Cardiac septum (tissue), 1 donor: ENCODE measurements at regions not wholly inside any gene's neighbourhood (a gene's known extent, or its start where the extent isn't known, plus 50 kb on each side); places are given as distances from the start of the nearest gene placed in this dataset.
"Not testable (repeated sequence)": the region's sequence is repeated elsewhere in the genome, so short reads cannot be mapped to it uniquely, and the experiment has no call there.

Source experiments
- DNase-seq: peaks from one replicate; pipeline ENCODE4 v3.0.0-alpha.2; 2020; ENCODE audit warnings: low spot score
- intact Hi-C: fragments of 100-400 bp; cut with DNase I; formaldehyde crosslinking; loops from one replicate; pipeline ENCODE4 v1.14.0; 2022
- donor health status: DM: no; HTN: no; CAD: no.

DNA sequence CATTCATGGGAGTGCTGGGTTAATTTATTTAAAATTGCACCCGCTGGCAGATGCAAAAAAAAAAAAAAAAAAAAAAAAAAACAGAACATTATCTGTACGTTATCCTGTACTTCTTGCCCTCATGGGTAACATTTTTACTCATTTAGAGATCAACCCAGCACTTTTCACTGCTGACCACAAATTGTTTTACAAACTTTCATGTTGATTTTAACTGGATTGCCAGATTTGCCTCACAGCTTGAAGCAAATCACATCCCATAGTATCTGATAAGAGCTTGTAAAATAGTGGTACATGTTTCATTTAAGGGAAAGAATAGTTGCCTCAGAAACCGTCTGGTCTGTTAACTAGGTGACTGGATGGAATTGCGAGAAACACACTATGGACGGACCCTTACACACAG is 640.8 kb downstream of the TRIML1 start:
- DNase-seq = no peak
- intact Hi-C loops = no loop called here

DNA sequence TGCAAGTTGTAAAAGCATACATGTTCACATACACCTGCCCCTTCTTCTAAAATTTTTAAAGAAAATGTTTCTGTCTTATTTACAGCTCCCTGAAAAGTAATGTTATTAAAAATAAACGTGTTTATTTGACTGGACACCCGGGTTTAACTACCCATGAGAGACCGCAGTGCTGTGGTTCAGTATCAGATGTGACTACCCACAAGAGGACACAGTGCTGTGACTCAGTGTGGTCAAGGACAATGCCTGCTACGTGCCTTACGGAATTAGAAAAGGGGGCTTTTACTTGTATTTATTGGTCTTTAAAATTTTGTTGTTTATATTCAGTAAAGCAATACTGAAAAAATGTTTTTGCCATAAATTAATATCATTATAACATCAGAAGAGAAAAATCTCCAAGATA is 641.4 kb downstream of the TRIML1 start:
- no peak for DNase-seq
- intact Hi-C loops = no loop called here

DNA sequence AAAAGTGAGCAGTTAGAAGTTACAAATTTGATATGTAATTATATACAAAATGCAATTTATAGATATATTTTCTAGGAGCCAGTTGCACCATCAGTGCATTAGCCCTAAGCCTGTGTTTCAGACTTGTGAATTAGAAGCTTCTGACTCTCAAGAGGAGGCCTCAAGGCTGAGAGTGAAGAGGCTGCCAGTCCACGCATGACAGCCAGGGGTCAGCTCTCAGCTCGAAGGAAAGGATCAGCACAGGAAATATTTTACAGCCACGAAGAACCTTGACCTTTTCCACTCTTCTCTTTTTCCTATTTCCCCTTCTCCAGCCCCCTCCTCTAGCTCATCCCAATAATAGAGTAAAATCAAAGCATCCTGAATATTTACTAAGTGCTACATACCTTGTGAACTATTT is 642.4 kb downstream of the TRIML1 start:
- intact Hi-C loops = no loop called here
- DNase-seq = no peak

GRCh38 chr4:188783175-188783574 is 643.9 kb downstream of the TRIML1 start:
- intact Hi-C loops = no loop called here
- no peak for DNase-seq

GRCh38 chr4:188783606-188784160 is 644.4 kb downstream of the TRIML1 start:
- intact Hi-C loops = no loop called here
- DNase-seq = no peak

GRCh38 chr4:188796600-188796999 is 657.4 kb downstream of the TRIML1 start:
- intact Hi-C loops = not testable (repeated sequence)

DNA sequence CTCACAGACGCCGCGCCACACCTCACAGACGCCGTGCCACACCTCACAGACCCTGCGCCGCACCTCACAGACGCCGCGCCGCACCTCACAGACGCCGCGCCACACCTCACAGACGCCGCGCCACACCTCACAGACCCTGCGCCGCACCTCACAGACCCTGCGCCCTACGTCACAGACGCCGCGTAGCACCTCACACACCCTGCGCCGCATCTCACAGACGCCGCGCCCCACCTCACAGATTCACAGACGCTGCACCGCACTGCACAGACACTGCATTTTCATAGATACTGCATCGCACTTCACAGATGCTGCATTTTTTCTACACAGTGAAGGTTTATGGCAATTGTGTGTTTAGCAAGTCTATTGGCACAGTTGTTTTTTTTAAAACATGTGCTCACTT is 657.8 kb downstream of the TRIML1 start:
- DNase-seq, intact Hi-C loops: not testable (repeated sequence)

More at GRCh38 chr4:188796600-188796999, 657.4 kb downstream of the TRIML1 start:
- DNase-seq = not testable (repeated sequence)

GRCh38 chr4:188804861-188805260 is 665.6 kb downstream of the TRIML1 start:
- DNase-seq = no peak
- intact Hi-C loops = no loop called here

GRCh38 chr4:188811121-188811520 is 671.9 kb downstream of the TRIML1 start:
- DNase-seq = no peak
- intact Hi-C loops = no loop called here

- intact Hi-C loops = no loop called here
Measured at GRCh38 chr4:188812644-188813043, 673.4 kb downstream of the TRIML1 start.

DNA sequence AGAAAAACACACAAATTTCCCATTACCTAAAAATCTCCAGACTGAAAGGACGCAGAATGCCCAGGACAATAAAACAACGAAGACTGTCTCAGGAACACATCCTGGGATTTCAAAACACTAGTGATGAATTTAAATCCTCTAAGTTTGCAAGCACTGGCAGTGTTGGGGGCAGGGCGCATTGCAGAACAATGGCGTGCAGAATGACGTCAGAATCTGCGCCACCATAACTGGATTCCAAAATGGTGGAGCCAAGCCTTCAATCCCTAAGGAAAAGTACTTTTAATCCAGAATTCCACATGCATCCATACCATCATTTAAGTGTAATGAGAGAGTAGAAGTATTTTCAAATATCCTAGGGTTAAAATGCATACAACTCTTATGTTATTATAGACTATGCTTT is 679.1 kb downstream of the TRIML1 start:
- no peak for DNase-seq
- intact Hi-C loops = no loop called here

More at GRCh38 chr4:188812644-188813043, 673.4 kb downstream of the TRIML1 start:
- no peak for DNase-seq

DNA sequence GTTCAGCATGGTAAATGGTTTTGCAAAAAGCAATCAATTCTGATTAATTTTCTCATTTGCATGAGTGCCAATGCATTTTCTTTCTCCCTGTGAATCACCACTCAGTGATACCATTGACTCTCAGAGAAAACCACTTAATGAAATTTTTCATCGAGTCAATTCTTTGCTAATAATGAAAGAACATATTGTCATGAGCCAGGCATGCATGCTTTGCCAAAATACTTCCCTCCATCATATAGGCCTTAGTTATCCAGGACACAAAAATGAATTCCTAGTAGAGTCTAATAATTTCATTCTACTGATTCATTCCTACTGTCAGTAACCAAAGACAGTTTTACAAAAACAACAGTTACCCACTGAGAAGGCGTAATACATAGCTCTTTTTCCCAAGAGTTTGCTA is 680.0 kb downstream of the TRIML1 start:
- no peak for DNase-seq
- intact Hi-C loops = no loop called here

DNA sequence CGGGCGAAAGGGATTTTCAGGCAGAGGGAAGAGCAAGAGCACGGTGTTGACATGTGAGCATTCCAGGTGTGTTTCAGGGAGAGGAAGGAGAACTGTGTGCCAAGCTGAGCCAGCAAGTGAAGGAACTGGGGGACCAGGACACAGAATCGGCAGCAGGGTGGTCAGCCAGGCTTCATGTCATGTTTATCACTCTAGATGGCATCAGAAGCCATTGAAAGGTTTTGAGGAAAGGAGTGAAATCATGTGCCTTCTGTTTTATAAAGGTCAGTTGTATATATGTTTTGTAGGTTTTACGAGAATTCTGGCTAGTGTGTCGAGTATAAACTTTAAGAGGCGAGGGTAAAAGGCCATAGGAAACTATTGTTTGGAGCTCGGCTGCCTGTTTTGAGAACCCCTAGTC is 682.3 kb downstream of the TRIML1 start:
- no peak for DNase-seq
- intact Hi-C loops = no loop called here

DNA sequence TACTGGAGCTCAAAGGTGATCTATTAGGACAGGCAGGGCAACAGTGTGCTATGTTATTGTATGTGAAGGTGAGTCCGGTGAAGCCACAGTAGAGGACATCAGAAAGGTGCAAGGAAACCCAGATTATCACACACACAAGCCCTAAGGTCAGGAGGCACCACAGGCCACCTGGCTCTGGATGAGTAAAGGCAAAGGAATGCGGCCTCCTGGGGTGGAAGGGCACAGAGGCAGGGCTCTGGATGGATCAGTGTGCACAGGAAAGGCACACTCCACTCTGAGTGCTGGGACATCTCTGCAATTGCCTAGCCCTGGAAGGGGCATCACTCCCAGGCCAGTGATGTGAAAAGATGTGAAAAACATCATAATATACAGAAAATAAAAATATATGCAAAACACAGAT is 683.5 kb downstream of the TRIML1 start:
- intact Hi-C loops = no loop called here

DNA sequence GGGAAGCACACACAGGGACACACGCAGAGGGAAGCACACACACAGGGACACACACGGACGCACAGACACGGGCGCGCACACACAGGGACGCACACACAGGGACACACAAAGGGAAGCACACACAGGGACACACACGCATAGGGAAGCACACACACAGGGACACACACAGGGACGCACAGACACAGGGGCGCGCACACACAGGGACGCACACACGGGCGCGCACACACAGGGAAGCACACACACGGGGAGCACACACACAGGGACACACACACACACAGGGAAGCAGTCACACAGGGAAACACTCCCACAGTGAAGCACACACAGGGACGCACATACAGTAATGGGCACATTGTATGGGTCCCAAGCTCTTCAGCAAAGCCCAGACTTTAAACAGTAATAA is 685.3 kb downstream of the TRIML1 start:
- no peak for DNase-seq
- intact Hi-C loops = no loop called here

More for the DNA sequence above, 683.5 kb downstream of the TRIML1 start:
- no peak for DNase-seq

- intact Hi-C loops = no loop called here
Measured at GRCh38 chr4:188826393-188826792, 687.2 kb downstream of the TRIML1 start.

DNA sequence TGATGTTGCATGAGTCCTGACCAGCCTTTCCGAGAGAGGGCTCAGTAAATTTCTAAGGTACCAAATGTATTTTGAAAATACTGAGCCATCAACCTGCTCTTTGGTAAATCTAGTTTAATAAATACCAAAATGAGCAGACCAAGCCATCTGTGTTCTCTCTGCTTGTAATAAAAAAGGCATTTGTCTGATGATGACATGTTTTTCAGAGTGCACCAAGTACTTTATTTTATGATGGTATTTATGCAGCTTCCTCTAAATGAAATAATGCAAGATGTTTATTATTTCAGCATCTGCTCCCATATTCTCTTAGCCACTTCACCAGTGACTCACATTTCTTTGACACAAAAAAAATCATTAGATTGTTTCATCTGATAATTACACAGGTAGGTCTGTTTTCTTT is 700.5 kb downstream of the TRIML1 start:
- DNase-seq = no peak
- intact Hi-C loops = no loop called here

More at GRCh38 chr4:188826393-188826792, 687.2 kb downstream of the TRIML1 start:
- DNase-seq = no peak

- intact Hi-C loops = no loop called here
- no peak for DNase-seq
Measured at GRCh38 chr4:188841523-188841922, 702.3 kb downstream of the TRIML1 start.

DNA sequence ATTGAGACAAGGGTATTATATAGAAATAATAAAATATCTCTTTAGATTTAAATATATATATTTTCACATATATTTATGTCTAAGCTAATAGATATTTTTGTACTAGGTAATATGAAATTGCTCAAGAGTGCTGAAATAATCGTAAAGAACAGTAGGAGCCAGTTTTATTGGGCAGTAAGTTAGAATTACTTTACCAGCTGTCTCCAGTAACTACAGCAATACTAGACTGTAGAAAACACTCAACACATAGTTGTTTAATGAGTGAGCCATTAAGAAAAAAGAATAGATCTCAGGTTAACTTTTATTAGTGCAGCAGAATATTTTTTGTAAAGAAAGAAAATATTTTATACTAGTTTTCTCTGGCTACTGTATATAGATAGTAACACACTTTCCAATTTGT is 715.2 kb downstream of the TRIML1 start:
- intact Hi-C loops = no loop called here
- DNase-seq = no peak

GRCh38 chr4:188858696-188859095 is 719.5 kb downstream of the TRIML1 start:
- DNase-seq = no peak
- intact Hi-C loops = no loop called here

DNA sequence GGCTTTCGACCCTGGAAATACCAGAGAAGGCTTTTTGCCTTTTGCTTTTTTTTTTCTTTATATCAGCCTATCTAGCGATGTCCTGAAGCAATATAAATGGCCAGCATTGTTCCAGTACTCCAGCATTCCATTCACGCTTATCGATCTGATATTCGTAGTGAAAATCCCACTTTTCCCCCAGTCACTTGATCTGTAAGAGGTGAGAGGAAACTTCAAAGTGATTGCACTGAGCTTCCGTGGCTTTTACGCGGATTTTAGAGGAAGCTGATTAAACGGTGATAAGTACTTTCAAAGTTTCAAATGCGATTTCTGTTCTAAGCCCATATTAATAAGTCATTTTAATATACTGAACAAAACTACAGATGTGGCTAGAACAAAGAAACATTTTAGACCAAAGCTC is 725.5 kb downstream of the TRIML1 start:
- intact Hi-C loops = no loop called here

GRCh38 chr4:188867796-188868195 is 728.6 kb downstream of the TRIML1 start:
- intact Hi-C loops = no loop called here
- no peak for DNase-seq

More for the DNA sequence above, 725.5 kb downstream of the TRIML1 start:
- DNase-seq = no peak
